ELR (cell line): ENCODE measurements at regions not wholly inside any gene's neighbourhood (a gene's known extent, or its start where the extent isn't known, plus 50 kb on each side); places are given as distances from the start of the nearest gene placed in this dataset.

Experiments used
- DNase-seq: peaks from one replicate; pipeline ENCODE4 v3.0.0-alpha.2; 2015; ENCODE audit warnings: low read depth

DNA sequence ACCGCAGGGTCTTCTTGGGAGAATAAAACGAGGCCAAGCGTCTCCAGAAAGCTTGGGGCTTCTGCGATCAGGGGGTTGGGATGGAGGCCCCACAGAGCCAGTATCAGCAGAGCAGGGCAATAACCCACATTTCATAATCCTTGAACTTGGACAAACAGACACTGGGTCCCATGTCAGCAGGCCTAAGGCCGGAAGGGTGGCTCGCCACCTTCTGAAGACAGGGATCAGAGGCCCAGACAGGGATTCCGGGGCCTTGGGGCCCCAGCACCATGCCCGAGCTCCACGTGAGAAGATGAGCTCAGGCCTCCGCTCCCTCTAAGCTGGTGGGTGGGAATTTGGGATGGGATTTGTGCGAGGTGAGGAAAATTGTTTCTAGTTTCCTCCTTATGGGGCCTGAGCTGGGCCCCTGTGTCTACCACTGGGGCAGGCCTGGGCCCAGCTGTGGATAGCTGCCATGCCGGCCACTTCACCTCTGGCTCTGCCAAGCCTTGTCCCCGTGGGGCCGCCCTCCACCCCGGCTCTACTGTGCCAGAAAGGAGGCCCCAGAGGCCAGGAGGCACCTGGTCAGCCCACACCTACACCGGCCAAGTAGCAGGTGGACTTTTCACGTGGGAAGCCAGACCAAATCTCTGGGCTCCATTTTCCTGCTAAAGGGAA lies 67.2 kb upstream of the DLK1 start:
- no peak for DNase-seq

GRCh38 chr14:100660498-100660881 lies 66.2 kb upstream of the DLK1 start:
- DNase-seq = no peak

- DNase-seq = peak; percentile 85
Observed at GRCh38 chr14:100660882-100661635, 65.6 kb upstream of the DLK1 start.

- DNase-seq = peak; percentile 73
Observed at GRCh38 chr14:100662879-100663760, 63.6 kb upstream of the DLK1 start.

DNA sequence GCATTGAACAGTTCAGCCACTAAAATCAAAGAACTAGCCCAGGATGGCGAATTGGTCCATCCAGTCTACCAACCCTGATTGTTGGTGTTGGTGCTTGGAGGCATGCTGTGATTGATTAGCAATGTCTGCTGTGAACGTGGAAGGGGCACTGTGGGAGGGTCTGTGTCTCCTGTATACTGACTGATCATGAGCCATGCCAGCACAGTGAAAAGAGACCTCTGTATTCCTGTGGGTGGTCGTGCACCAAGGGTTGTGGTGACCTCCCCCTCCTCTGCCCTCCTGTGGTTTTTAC lies 63.0 kb upstream of the DLK1 start:
- no peak for DNase-seq

DNA sequence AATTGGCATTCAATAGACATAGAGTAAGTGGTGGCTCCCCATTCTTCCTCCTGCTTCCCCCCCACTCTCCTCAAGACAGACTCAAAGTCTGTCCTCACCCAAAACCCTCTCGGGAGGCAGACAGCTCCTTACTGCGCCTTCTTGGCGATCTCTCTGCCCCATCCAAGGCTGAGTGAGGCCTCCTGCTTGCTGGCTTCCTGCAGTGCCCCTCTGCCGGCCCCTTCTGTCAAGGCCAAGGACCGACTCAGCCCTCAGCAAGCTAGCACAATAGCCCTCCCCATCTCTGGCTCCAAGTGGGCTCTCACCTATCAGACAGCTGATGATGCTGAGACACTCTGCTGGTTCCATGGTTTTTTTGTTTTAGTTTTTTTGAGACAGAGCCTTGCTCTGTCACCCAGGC lies 62.5 kb upstream of the DLK1 start:
- no peak for DNase-seq

GRCh38 chr14:100664841-100665510 lies 61.7 kb upstream of the DLK1 start:
- no peak for DNase-seq

- DNase-seq = no peak
Observed at GRCh38 chr14:100665511-100666032, 61.1 kb upstream of the DLK1 start.

DNA sequence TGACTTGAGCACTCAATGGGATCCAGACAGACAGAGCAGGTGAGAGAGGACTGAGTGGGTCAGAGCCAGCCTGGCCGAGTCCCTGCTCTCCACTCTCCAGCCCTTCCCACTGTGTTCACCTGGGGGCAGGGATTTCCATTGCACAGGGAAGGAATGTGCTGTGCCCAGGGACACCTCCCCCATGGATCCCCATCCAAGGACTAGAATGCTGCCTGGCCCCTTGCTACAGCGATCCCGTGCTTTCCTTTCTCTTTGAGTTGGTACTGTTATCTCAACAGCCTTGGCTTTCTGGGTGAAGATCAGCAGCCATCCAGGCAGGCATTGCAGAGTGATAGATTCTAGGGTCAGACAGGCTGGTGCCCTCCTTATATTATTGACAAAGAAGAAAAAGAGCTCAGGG lies 60.3 kb upstream of the DLK1 start:
- DNase-seq = no peak

GRCh38 chr14:100666851-100667250 lies 59.8 kb upstream of the DLK1 start:
- DNase-seq = no peak

- DNase-seq = no peak
Observed at GRCh38 chr14:100667656-100668055, 59.0 kb upstream of the DLK1 start.

GRCh38 chr14:100668352-100668751 lies 58.3 kb upstream of the DLK1 start:
- DNase-seq = no peak

DNA sequence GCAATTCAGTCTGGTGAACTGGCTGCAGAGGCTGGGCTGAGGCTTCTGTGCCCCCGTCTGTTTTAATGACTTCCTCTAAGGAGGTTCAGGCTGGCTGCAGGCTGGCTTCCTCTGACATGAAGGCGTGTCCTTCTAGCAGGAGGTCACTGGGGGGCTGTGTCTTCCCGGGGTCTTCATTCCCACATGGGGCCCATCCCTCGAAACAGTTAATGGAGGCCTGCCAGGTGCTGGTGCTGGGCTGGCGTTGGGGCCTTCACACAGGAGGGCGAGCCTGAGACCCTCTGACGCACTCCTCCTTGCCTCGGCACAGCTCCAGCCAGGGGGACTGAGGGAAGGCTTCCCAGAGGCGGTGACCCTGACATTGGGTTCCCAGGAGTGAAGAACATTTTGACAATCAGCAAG lies 57.7 kb upstream of the DLK1 start:
- DNase-seq = no peak

- no peak for DNase-seq
Observed at GRCh38 chr14:100669468-100669867, 57.2 kb upstream of the DLK1 start.

GRCh38 chr14:100670017-100670752 lies 56.5 kb upstream of the DLK1 start:
- DNase-seq = no peak

DNA sequence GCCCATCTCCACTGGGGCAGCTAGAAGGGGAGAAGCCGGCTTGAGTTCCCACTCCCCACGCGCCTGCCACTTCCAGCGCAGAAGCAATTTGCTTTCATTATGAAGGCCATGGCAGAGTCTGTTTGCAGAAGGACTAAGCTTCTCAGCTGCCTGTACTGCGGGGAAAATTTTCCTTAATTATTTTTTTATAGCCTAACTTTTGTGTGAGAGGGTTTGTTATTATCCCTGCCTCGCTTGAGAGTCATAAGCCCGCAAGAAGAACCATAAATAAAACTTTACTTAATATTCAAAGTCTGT lies 56.0 kb upstream of the DLK1 start:
- DNase-seq = no peak

GRCh38 chr14:100671386-100671901 lies 55.2 kb upstream of the DLK1 start:
- DNase-seq = no peak

- DNase-seq = no peak
Observed at GRCh38 chr14:100671906-100672305, 54.8 kb upstream of the DLK1 start.

GRCh38 chr14:100673085-100673806 lies 53.4 kb upstream of the DLK1 start:
- no peak for DNase-seq

DNA sequence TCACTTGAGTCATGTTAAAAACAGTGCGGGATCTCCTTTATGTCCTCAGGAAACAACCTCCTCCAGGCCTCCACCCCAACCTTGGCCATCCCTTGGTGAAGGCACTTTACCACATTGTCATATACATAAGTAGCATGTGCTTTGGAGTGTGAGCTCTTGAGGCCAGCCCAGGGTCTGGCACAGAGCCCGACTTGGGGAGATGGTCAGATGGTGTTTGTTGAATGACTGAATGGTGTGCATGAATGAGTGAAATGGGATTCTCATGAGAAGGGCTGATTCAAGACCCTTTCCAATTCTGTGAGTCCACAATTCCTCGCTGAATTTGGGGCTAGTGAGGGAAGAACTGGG lies 52.9 kb upstream of the DLK1 start:
- DNase-seq = no peak

DNA sequence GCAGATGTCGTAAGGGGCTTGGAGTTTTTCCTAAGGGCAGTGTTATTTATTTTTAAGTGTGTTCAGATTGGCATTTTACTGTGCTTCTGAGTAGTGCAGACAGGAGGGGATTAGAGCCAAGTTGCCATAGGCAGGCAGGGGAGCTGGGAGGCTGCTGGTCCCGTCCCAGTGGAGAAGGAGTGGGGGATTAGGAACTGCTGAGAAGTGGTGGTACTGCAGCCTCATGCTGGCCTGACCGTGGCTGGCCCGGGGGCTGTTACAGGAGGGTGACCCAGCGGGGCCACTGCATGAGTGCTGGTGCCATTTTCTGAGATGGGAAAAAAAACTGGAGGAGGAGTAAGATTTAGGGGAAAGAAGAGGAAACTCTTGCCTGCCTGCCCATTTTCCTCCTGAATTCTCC lies 52.3 kb upstream of the DLK1 start:
- no peak for DNase-seq
